ENCODE measurements at regions not wholly inside any gene's neighbourhood (a gene's known extent, or its start where the extent isn't known, plus 50 kb on each side); places are given as distances from the start of the nearest gene placed in this dataset.

- Histone ChIP-seq H3K4me1 (no peaks in the 10 kb centered on the region), H3K27me3 (no peaks in the 10 kb centered on the region), H3K36me3 (no peaks in the 10 kb centered on the region), H3K4me3 (no peak overlapping the region), H3K27ac (no peak overlapping the region), H3K9me3 (no peaks in the 10 kb centered on the region)
- intact Hi-C loops (cut with DNase I; ENCODE audit: low total_unique reads) = no loop called here
- WGBS, 5 donors = 77 to 90% (median 86%) methylated on average over 4 of the region's 4 CpGs
- no peak for DNase-seq
- TF ChIP-seq CTCF (IDR thresholded peaks at IDR 0.05) (no peak), EP300 (IDR thresholded peaks at IDR 0.05) (no peak), POLR2A (IDR thresholded peaks at IDR 0.05) (no peak), POLR2AphosphoS5 (IDR thresholded peaks at IDR 0.05) (no peak)
These were observed 187.1 kb downstream of the ELAVL2 start for GRCh38 chr9:23638837-23639426.

Small RNA genes in the stretch of these regions (small RNA-seq; reads per million reads assigned to genes)
- 0 reads per million in 4 donors for gene SUMO2P2
